ENCODE measurements at regions not wholly inside any gene's neighbourhood (a gene's known extent, or its start where the extent isn't known, plus 50 kb on each side); places are given as distances from the start of the nearest gene placed in this dataset.

DNA sequence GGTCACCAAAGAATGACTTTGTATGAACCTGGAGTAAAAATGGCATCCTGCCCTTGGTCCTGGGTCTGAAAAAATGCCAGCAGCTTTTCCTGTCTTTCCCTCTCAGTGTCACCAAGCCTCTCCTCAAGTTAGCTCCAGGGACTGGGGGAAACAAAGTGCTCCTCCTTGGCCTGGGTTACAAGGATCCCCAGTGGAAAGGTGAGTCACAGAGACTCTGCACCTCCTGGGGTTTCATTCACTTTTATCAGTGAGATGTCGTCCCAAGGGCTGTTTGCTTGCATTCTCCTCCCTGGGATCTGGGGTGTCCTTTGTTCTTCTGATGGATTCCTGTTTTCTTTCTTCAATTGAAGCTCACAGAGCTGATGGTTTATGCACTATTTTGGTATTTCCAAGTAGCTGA is 93.2 kb upstream of the CSNK1A1L start:
- no peak overlapping the region for H3K4me3 ChIP-seq (ENCODE audit: low read depth, low read length)
- DNase-seq (ENCODE audit: low read depth): no peak
- TF ChIP-seq, protein P1, sequence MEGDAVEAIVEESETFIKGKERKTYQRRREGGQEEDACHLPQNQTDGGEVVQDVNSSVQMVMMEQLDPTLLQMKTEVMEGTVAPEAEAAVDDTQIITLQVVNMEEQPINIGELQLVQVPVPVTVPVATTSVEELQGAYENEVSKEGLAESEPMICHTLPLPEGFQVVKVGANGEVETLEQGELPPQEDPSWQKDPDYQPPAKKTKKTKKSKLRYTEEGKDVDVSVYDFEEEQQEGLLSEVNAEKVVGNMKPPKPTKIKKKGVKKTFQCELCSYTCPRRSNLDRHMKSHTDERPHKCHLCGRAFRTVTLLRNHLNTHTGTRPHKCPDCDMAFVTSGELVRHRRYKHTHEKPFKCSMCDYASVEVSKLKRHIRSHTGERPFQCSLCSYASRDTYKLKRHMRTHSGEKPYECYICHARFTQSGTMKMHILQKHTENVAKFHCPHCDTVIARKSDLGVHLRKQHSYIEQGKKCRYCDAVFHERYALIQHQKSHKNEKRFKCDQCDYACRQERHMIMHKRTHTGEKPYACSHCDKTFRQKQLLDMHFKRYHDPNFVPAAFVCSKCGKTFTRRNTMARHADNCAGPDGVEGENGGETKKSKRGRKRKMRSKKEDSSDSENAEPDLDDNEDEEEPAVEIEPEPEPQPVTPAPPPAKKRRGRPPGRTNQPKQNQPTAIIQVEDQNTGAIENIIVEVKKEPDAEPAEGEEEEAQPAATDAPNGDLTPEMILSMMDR (IDR thresholded peaks at IDR 0.05; ENCODE audit: low read depth, low read length, missing control alignments): no peak
- in situ Hi-C loops (cut with HindIII; ENCODE audit: low sequenced_read_pairs): no loop called here

DNA sequence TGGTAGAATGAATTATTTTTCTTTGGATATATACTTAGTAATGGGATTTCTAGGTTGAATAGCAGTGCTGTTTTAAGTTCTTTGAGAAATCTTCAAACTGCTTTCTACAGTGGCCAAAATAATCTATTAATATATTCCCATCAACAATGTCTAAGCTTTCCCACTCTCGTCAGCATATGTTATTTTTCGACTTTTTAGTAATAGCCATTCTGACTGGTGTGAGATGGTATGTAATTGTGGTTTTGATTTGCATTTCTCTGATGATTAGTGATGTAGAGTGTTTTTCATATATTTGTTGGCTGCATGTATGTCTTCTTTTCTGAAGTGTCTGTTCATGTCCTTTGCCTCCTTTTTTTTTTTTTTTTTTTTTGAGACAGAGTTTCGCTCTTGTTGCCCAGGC is 90.2 kb upstream of the CSNK1A1L start:
- no peak for DNase-seq (ENCODE audit: low read depth)
- TF ChIP-seq, protein P1 (IDR thresholded peaks at IDR 0.05; ENCODE audit: low read depth, low read length, missing control alignments): no peak
- in situ Hi-C loops (cut with HindIII; ENCODE audit: low sequenced_read_pairs): no loop called here
- no peak overlapping the region for H3K4me3 ChIP-seq (ENCODE audit: low read depth, low read length)

DNA sequence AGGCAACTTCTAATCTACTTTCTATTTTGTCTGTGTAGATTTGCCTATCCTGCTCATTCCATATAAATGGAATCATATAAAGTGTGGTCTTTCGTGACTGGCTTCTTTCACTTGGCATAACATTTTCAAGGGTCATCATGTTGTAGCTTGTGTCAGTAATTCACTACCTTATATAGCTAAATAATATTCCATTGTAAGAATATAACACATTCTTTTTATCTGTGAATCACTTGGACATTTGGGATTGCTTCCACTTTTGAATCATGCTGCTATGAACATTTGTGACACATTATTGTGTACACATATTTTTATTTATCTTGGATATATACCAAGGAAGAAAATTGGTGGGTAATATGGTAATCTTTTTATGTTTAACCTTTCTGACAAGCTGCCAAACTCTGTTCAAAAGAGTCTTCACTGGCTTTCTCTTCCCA is 89.0 kb upstream of the CSNK1A1L start:
- H3K4me3 ChIP-seq (ENCODE audit: low read depth, low read length): no peak overlapping the region
- in situ Hi-C loops (cut with HindIII; ENCODE audit: low sequenced_read_pairs): no loop called here
- TF ChIP-seq, protein P1 (IDR thresholded peaks at IDR 0.05; ENCODE audit: low read depth, low read length, missing control alignments): no peak
- peak; percentile 50 for DNase-seq (ENCODE audit: low read depth)

DNA sequence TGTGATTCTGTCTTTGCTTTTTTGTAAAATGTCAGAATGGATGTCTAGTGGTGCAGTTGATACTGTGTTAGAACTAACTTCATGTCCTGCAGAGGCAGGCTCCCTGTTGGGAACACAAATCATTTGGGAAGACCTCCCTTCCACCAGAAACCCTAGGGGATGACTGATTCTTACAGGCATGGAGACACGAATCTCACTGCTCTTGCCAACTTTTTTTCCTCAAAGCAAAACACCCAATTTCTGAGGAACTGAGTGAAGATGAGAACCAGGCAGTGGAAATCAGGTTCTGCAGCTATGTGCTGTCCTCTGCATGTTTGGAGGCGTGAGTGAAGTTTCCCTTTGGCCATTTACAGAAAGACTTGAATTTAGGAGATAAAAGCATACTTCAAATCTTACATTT is 87.5 kb upstream of the CSNK1A1L start:
- no peak for DNase-seq (ENCODE audit: low read depth)
- in situ Hi-C loops (cut with HindIII; ENCODE audit: low sequenced_read_pairs): no loop called here

DNA sequence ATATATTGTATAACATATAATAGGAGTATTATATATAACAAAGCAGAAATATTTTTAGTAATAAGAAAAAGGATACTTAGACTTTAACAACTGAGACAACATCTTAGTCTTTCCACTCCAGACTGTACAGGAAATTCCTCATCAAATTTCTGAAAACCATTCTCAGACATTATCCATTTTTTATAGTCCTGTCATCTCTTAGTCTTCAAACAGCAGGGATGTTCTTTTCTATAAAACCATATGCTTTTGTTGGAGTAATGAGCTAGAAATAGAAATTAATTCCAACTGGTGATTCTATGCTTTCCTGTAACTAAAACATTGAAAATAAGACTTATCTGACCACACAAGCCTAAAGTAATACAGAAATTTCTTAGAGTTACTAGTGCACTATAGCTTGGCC is 82.2 kb upstream of the CSNK1A1L start:
- in situ Hi-C loops (cut with HindIII; ENCODE audit: low sequenced_read_pairs): loop anchor here (5.0 kb wide), 1 partner anchor 75 kb away; no protein-coding TSS in a partner anchor
- DNase-seq (ENCODE audit: low read depth): peak; percentile 57
- TF ChIP-seq, protein P1 (IDR thresholded peaks at IDR 0.05; ENCODE audit: low read depth, low read length, missing control alignments): no peak
- H3K4me3 ChIP-seq (ENCODE audit: low read depth, low read length): no peak overlapping the region

More for the DNA sequence above, 87.5 kb upstream of the CSNK1A1L start:
- TF ChIP-seq, protein P1 (IDR thresholded peaks at IDR 0.05; ENCODE audit: low read depth, low read length, missing control alignments): no peak
- no peak overlapping the region for H3K4me3 ChIP-seq (ENCODE audit: low read depth, low read length)

DNA sequence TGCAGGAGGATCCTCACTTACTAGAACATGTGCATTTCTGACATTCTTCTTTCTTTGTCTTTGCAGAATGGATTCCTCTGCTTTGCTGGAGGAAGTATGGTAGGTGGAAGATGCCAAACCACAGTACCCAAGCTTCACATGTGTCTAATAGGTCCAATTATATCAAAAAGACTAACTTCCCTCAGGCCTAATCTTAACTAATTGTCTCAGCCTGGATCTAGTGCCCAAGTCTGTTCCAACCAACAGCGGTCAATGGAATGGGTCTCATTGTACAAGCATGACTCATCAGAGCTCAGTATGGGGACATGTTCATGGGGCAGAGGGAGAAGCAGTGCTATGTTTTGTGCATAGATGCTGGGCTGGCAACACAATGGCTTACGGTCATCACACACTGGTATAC is 81.6 kb upstream of the CSNK1A1L start:
- in situ Hi-C loops (cut with HindIII; ENCODE audit: low sequenced_read_pairs): loop anchor here (5.0 kb wide), 1 partner anchor 75 kb away; no protein-coding TSS in a partner anchor
- no peak overlapping the region for H3K4me3 ChIP-seq (ENCODE audit: low read depth, low read length)
- TF ChIP-seq, protein P1 (IDR thresholded peaks at IDR 0.05; ENCODE audit: low read depth, low read length, missing control alignments): no peak
- DNase-seq (ENCODE audit: low read depth): peak; percentile 79

DNA sequence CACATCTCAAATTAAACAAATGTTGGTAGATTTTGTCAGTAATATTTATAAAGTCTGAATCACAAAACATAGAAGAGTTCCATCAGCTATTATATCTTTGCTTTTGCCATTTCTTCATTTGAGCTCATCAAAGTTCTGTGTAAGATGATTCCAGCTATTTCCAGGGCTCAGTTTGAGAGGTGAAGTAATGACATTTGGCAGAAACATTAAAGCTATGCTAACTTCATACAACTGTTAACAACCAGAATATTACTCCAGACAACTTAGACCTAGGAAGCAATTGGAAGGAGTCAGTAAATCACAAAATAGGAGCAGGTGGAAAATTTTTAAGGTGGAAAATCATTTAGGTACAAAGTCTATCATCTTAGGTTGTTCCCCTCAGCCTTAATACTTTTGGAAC is 76.2 kb upstream of the CSNK1A1L start:
- in situ Hi-C loops (cut with HindIII; ENCODE audit: low sequenced_read_pairs): no loop called here
- H3K4me3 ChIP-seq (ENCODE audit: low read depth, low read length): no peak overlapping the region
- DNase-seq (ENCODE audit: low read depth): no peak
- TF ChIP-seq, protein P1 (IDR thresholded peaks at IDR 0.05; ENCODE audit: low read depth, low read length, missing control alignments): no peak
